NT2/D1 (cell line): ENCODE measurements at regions not wholly inside any gene's neighbourhood (a gene's known extent, or its start where the extent isn't known, plus 50 kb on each side); places are given as distances from the start of the nearest gene placed in this dataset.

ENCODE experiments used
- DNase-seq: peaks from one replicate; pipeline ENCODE4 v3.0.0-alpha.2; 2011; ENCODE audit warnings: low read depth, low spot score
- H3K27me3 ChIP-seq: 2 replicates; pipeline ENCODE4 v1.6.0; 2011; ENCODE audit warnings: mild to moderate bottlenecking; ENCODE audit not compliant: insufficient read length, insufficient read depth
- H3K36me3 ChIP-seq: 2 replicates; pipeline ENCODE4 v1.6.1; 2011; ENCODE audit warnings: mild to moderate bottlenecking, low read length, mixed read lengths; ENCODE audit not compliant: insufficient read depth, insufficient read length
- H3K4me1 ChIP-seq: 2 replicates; pipeline ENCODE4 v1.5.1; 2011; ENCODE audit not compliant: insufficient read depth, insufficient read length
- H3K4me3 ChIP-seq: 2 replicates; pipeline ENCODE4 v1.5.1; 2011; ENCODE audit warnings: low read depth; ENCODE audit not compliant: insufficient read length
- H3K9ac ChIP-seq: 2 replicates; pipeline ENCODE4 v1.6.0; 2011; ENCODE audit warnings: low read depth; ENCODE audit not compliant: insufficient read length
- H3K9me3 ChIP-seq: 2 replicates; pipeline ENCODE4 v1.5.1; 2011; ENCODE audit warnings: mild to moderate bottlenecking, low read length; ENCODE audit not compliant: insufficient read depth
- SUZ12 ChIP-seq: IDR thresholded peaks from 2 replicates; pipeline ENCODE4 v1.6.1; 2011; ENCODE audit not compliant: insufficient read length, insufficient read depth; ENCODE audit errors: extremely low read depth
- YY1 ChIP-seq: IDR thresholded peaks from 2 replicates; pipeline ENCODE4 v1.6.1; 2011; ENCODE audit not compliant: insufficient read length, insufficient read depth
- ZNF274 ChIP-seq: IDR thresholded peaks from 2 replicates; pipeline ENCODE4 v1.6.1; 2011; ENCODE audit warnings: mild to moderate bottlenecking, low read depth, low read length

GRCh38 chr2:19216238-19216637, 142.2 kb downstream of the OSR1 start:
- Histone ChIP-seq H3K36me3 (no peaks in the 10 kb centered on the region), H3K9me3 (no peaks in the 10 kb centered on the region), H3K9ac (no peak overlapping the region), H3K4me3 (no peak overlapping the region), H3K4me1 (no peaks in the 10 kb centered on the region), H3K27me3 (no peaks in the 10 kb centered on the region)
- TF ChIP-seq SUZ12, result no peak
- no peak for TF ChIP-seq YY1
- no peak for TF ChIP-seq ZNF274
- DNase-seq, result no peak

GRCh38 chr2:19214682-19215391, 143.6 kb downstream of the OSR1 start:
- H3K4me3 ChIP-seq, result no peak overlapping the region
- H3K9ac ChIP-seq, result no peak overlapping the region
- TF ChIP-seq ZNF274 (no peak), YY1 (no peak), SUZ12 (no peak)
- H3K36me3 ChIP-seq, result no peaks in the 10 kb centered on the region
- no peaks in the 10 kb centered on the region for H3K4me1 ChIP-seq
- no peak for DNase-seq
- H3K27me3 ChIP-seq, result no peaks in the 10 kb centered on the region
- H3K9me3 ChIP-seq, result no peaks in the 10 kb centered on the region

GRCh38 chr2:19209575-19210341, 148.7 kb downstream of the OSR1 start:
- Histone ChIP-seq H3K4me1 (no peaks in the 10 kb centered on the region), H3K4me3 (no peak overlapping the region), H3K36me3 (no peaks in the 10 kb centered on the region), H3K9ac (no peak overlapping the region), H3K27me3 (no peaks in the 10 kb centered on the region), H3K9me3 (no peaks in the 10 kb centered on the region)
- no peak for DNase-seq
- TF ChIP-seq ZNF274 (no peak), YY1 (no peak), SUZ12 (no peak)

- Histone ChIP-seq H3K4me3 (no peak overlapping the region), H3K9me3 (no peaks in the 10 kb centered on the region), H3K9ac (no peak overlapping the region), H3K27me3 (no peaks in the 10 kb centered on the region), H3K36me3 (no peaks in the 10 kb centered on the region), H3K4me1 (no peaks in the 10 kb centered on the region)
- DNase-seq, result no peak
- TF ChIP-seq YY1 (no peak), SUZ12 (no peak), ZNF274 (no peak)
Observed at GRCh38 chr2:19208479-19209199, 149.8 kb downstream of the OSR1 start.

GRCh38 chr2:19207452-19207851, 151.0 kb downstream of the OSR1 start:
- DNase-seq, result no peak
- Histone ChIP-seq H3K4me1 (no peaks in the 10 kb centered on the region), H3K36me3 (no peaks in the 10 kb centered on the region), H3K27me3 (no peaks in the 10 kb centered on the region), H3K9ac (no peak overlapping the region), H3K4me3 (no peak overlapping the region), H3K9me3 (no peaks in the 10 kb centered on the region)
- TF ChIP-seq YY1, result no peak
- no peak for TF ChIP-seq ZNF274
- TF ChIP-seq SUZ12, result no peak

- H3K9me3 ChIP-seq, result no peaks in the 10 kb centered on the region
- no peak for TF ChIP-seq ZNF274
- no peak for TF ChIP-seq SUZ12
Observed at GRCh38 chr2:19205983-19206533, 152.4 kb downstream of the OSR1 start.

GRCh38 chr2:19203866-19204265, 154.6 kb downstream of the OSR1 start:
- TF ChIP-seq SUZ12, result no peak
- no peak for TF ChIP-seq ZNF274
- TF ChIP-seq YY1, result no peak
- Histone ChIP-seq H3K9me3 (no peaks in the 10 kb centered on the region), H3K9ac (no peak overlapping the region), H3K4me3 (no peak overlapping the region), H3K27me3 (no peaks in the 10 kb centered on the region), H3K36me3 (no peaks in the 10 kb centered on the region), H3K4me1 (no peaks in the 10 kb centered on the region)
- no peak for DNase-seq

More at GRCh38 chr2:19205983-19206533, 152.4 kb downstream of the OSR1 start:
- Histone ChIP-seq H3K4me3 (no peak overlapping the region), H3K36me3 (no peaks in the 10 kb centered on the region), H3K4me1 (no peaks in the 10 kb centered on the region), H3K9ac (no peak overlapping the region), H3K27me3 (no peaks in the 10 kb centered on the region)
- DNase-seq, result no peak
